Frontal cortex (tissue), 3 donors: ENCODE measurements at regions not wholly inside any gene's neighbourhood (a gene's known extent, or its start where the extent isn't known, plus 50 kb on each side); places are given as distances from the start of the nearest gene placed in this dataset.

Experiments used
- DNase-seq, 2 donors: peaks; one replicate each; pipeline ENCODE4 v3.0.0; 2012; ENCODE audit warnings: low spot score in 2 of 2
- FAIRE-seq: peaks from 2 replicates; lab custom pipeline; 2012; peaks lifted over from hg19 to GRCh38; lab: Jason Lieb, UNC
- donor health status: control.
- donor health status: control.
- donor health status: control.

GRCh38 chr18:78722386-78722785 is 257.2 kb upstream of the SALL3 start:
- FAIRE-seq: no peak
- peak in 1 of 2 donors; percentile 43 for DNase-seq

GRCh38 chr18:78722929-78723710 is 256.5 kb upstream of the SALL3 start:
- DNase-seq (no peak), FAIRE-seq (no peak)

- DNase-seq: no peak
Observed at GRCh38 chr18:78724214-78724914, 255.3 kb upstream of the SALL3 start.

GRCh38 chr18:78725426-78725825 is 254.2 kb upstream of the SALL3 start:
- FAIRE-seq: no peak

More at GRCh38 chr18:78724214-78724914, 255.3 kb upstream of the SALL3 start:
- no peak for FAIRE-seq

GRCh38 chr18:78726326-78727056 is 253.1 kb upstream of the SALL3 start:
- FAIRE-seq (no peak), DNase-seq (no peak)

More at GRCh38 chr18:78725426-78725825, 254.2 kb upstream of the SALL3 start:
- DNase-seq: no peak

GRCh38 chr18:78727057-78727739 is 252.4 kb upstream of the SALL3 start:
- DNase-seq: no peak
- FAIRE-seq: no peak

GRCh38 chr18:78727877-78728783 is 251.5 kb upstream of the SALL3 start:
- FAIRE-seq (no peak), DNase-seq (no peak)

- DNase-seq (no peak), FAIRE-seq (no peak)
Observed at GRCh38 chr18:78728784-78729467, 250.7 kb upstream of the SALL3 start.

GRCh38 chr18:78730546-78730945 is 249.1 kb upstream of the SALL3 start:
- no peak for FAIRE-seq

GRCh38 chr18:78731016-78731397 is 248.6 kb upstream of the SALL3 start:
- DNase-seq (no peak), FAIRE-seq (no peak)

More at GRCh38 chr18:78730546-78730945, 249.1 kb upstream of the SALL3 start:
- DNase-seq: no peak

- DNase-seq: no peak
- FAIRE-seq: no peak
Observed at GRCh38 chr18:78731398-78732032, 248.1 kb upstream of the SALL3 start.

- no peak for FAIRE-seq
Observed at GRCh38 chr18:78732273-78733210, 247.1 kb upstream of the SALL3 start.

GRCh38 chr18:78733762-78734613 is 245.6 kb upstream of the SALL3 start:
- no peak for FAIRE-seq
- DNase-seq: peak in 1 of 2 donors; percentile 46

More at GRCh38 chr18:78732273-78733210, 247.1 kb upstream of the SALL3 start:
- no peak for DNase-seq

- DNase-seq (no peak), FAIRE-seq (no peak)
Observed at GRCh38 chr18:78734614-78734945, 245.0 kb upstream of the SALL3 start.

GRCh38 chr18:78735131-78736014 is 244.2 kb upstream of the SALL3 start:
- FAIRE-seq: no peak
- no peak for DNase-seq
